ENCODE measurements at regions not wholly inside any gene's neighbourhood (a gene's known extent, or its start where the extent isn't known, plus 50 kb on each side); places are given as distances from the start of the nearest gene placed in this dataset.

GRCh38 chr1:195472291-195472690 lies 1135.9 kb downstream of the KCNT2 start:
- Histone ChIP-seq H3K4me3 (replicated peaks; ENCODE audit: insufficient read depth, low read length) (no peak overlapping the region), H3K27me3 (ENCODE audit: insufficient read depth, poor library complexity, severe bottlenecking) (no peaks in the 10 kb centered on the region)

GRCh38 chr1:195466639-195467038 lies 1141.6 kb downstream of the KCNT2 start:
- no peak for DNase-seq (ENCODE audit: low read depth in 1 of 2, low spot score in 1 of 2)
- Histone ChIP-seq H3K27me3 (ENCODE audit: insufficient read depth, poor library complexity, severe bottlenecking) (no peaks in the 10 kb centered on the region), H3K27ac (replicated peaks) (no peak overlapping the region), H3K4me3 (replicated peaks; ENCODE audit: insufficient read depth, low read length) (no peak overlapping the region)
- TF ChIP-seq CTCF (IDR thresholded peaks at IDR 0.05; ENCODE audit: insufficient read depth, low read length) (no peak), SPI1 (IDR thresholded peaks at IDR 0.05; ENCODE audit: borderline replicate concordance, low read depth) (no peak), GABPA (IDR thresholded peaks at IDR 0.05; ENCODE audit: low read depth) (no peak), REST (IDR thresholded peaks at IDR 0.05; ENCODE audit: insufficient replicate concordance, low read depth) (no peak), POLR2AphosphoS5 (IDR thresholded peaks at IDR 0.05; ENCODE audit: low read depth) (no peak)

More at GRCh38 chr1:195472291-195472690, 1135.9 kb downstream of the KCNT2 start:
- no peak overlapping the region for H3K27ac ChIP-seq (replicated peaks)
- TF ChIP-seq REST (IDR thresholded peaks at IDR 0.05; ENCODE audit: insufficient replicate concordance, low read depth), result no peak
- no peak for TF ChIP-seq GABPA (IDR thresholded peaks at IDR 0.05; ENCODE audit: low read depth)
- TF ChIP-seq POLR2AphosphoS5 (IDR thresholded peaks at IDR 0.05; ENCODE audit: low read depth), result no peak
- TF ChIP-seq SPI1 (IDR thresholded peaks at IDR 0.05; ENCODE audit: borderline replicate concordance, low read depth), result no peak
- TF ChIP-seq CTCF (IDR thresholded peaks at IDR 0.05; ENCODE audit: insufficient read depth, low read length), result no peak
- DNase-seq (ENCODE audit: low read depth in 1 of 2, low spot score in 1 of 2), result no peak

- Histone ChIP-seq H3K27ac (replicated peaks) (no peak overlapping the region), H3K27me3 (ENCODE audit: insufficient read depth, poor library complexity, severe bottlenecking) (no peaks in the 10 kb centered on the region), H3K4me3 (replicated peaks; ENCODE audit: insufficient read depth, low read length) (no peak overlapping the region)
- TF ChIP-seq REST (IDR thresholded peaks at IDR 0.05; ENCODE audit: insufficient replicate concordance, low read depth) (no peak), GABPA (IDR thresholded peaks at IDR 0.05; ENCODE audit: low read depth) (no peak), CTCF (IDR thresholded peaks at IDR 0.05; ENCODE audit: insufficient read depth, low read length) (no peak), SPI1 (IDR thresholded peaks at IDR 0.05; ENCODE audit: borderline replicate concordance, low read depth) (no peak), POLR2AphosphoS5 (IDR thresholded peaks at IDR 0.05; ENCODE audit: low read depth) (no peak)
- no peak for DNase-seq (ENCODE audit: low read depth in 1 of 2, low spot score in 1 of 2)
Observed at GRCh38 chr1:195462646-195463045, 1145.6 kb downstream of the KCNT2 start.

All from HL-60 (cell line).